T-helper 2 cell treated with Interferon-gamma antibody and Interleukin-4, amounts not matched to agents 5 μg/mL and 100 μg/mL, for 36 hours (primary cell): ENCODE measurements at regions not wholly inside any gene's neighbourhood (a gene's known extent, or its start where the extent isn't known, plus 50 kb on each side); places are given as distances from the start of the nearest gene placed in this dataset.
"Not testable (repeated sequence)": the region's sequence is repeated elsewhere in the genome, so short reads cannot be mapped to it uniquely, and the experiment has no call there.

Experiments
- DNase-seq: peaks from one replicate; pipeline ENCODE4 v3.0.0; 2021; ENCODE audit warnings: low spot score
- H3K27ac Mint-ChIP-seq: one replicate; pipeline ENCODE4 v1.8.0; 2021; ENCODE audit warnings: mild to moderate bottlenecking, mixed read lengths
- H3K27me3 Mint-ChIP-seq: one replicate; pipeline ENCODE4 v1.8.0; 2021; ENCODE audit warnings: low read depth, mixed read lengths
- H3K36me3 Mint-ChIP-seq: one replicate; pipeline ENCODE4 v1.8.0; 2021; ENCODE audit warnings: low read depth, mixed read lengths
- H3K4me1 Mint-ChIP-seq: one replicate; pipeline ENCODE4 v1.8.0; 2021; ENCODE audit warnings: low read depth, mixed read lengths
- H3K4me3 Mint-ChIP-seq: one replicate; pipeline ENCODE4 v1.8.0; 2022; ENCODE audit warnings: mild to moderate bottlenecking, moderate library complexity, mixed read lengths
- H3K9me3 Mint-ChIP-seq: one replicate; pipeline ENCODE4 v1.8.0; 2021; ENCODE audit warnings: mixed read lengths

DNA sequence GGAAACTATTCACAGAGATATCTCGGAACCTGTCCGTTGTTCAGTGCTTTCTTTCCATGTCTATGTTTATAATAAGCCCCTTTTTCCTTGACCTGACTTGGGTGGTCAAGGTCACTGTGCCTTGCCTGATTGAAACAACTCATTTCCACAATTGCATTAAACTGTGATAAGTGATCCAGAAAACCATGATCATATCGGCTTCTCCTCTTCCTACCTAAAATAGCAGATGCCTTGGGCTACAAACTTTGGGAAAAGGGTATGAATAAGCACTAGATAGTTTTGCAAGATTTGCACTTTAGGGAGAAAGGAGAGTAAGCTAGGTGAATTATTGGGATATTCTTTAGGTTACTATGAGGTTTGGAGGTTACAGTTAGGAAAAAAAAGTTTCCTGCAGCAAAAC, 115.2 kb downstream of the KBTBD2 start:
- not testable (repeated sequence) for DNase-seq, H3K4me3 Mint-ChIP-seq, H3K36me3 Mint-ChIP-seq, H3K27ac Mint-ChIP-seq, H3K4me1 Mint-ChIP-seq, H3K9me3 Mint-ChIP-seq
- H3K27me3 Mint-ChIP-seq, result peaks cover 15% of the 10 kb centered on the region

DNA sequence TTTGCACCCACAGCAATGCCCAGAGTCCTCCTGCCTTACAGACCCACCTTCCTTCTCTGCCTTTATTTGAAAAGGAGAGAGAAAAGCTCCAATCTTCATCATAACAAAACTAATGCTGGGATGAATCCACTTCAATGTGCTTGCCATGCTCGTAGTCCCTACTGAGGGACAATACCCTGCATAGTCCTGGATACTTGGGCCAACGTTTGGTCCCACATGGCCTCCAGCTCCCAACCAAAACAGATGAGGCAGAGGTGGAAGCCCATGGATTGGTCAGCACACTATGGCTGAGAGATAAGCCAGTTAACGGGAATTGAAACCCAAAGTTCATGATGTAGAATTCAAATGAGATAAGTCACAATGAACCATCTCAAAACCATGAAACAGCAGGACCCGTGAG, 115.8 kb downstream of the KBTBD2 start:
- not testable (repeated sequence) for H3K27ac Mint-ChIP-seq

DNA sequence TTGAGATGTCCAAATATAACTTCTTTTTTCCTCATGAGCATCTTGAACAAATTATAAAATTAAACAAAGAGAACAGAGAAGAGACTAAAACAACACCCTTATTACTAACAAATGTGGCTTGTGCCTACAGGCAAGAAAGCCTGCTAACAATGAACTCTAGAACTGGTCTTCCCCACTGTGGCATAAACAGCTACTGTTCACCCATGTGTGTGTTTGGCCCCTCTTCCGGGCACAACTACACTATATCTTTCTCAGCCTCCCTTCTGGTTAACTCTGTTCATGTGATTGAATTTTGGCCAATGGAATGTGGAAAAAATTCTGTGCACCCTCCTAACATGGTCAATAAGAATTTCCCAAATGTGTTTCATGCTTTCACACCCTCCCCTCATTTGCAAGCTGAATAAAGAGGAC, 117.0 kb downstream of the KBTBD2 start:
- H3K27me3 Mint-ChIP-seq, result peaks cover 18% of the 10 kb centered on the region
- no peak for DNase-seq
- H3K36me3 Mint-ChIP-seq, result no peaks in the 10 kb centered on the region
- no peak overlapping the region for H3K4me3 Mint-ChIP-seq
- no peaks in the 10 kb centered on the region for H3K9me3 Mint-ChIP-seq
- no peak overlapping the region for H3K27ac Mint-ChIP-seq
- no peaks in the 10 kb centered on the region for H3K4me1 Mint-ChIP-seq

More for the DNA sequence above, 115.8 kb downstream of the KBTBD2 start:
- H3K4me3 Mint-ChIP-seq, H3K9me3 Mint-ChIP-seq, H3K36me3 Mint-ChIP-seq, DNase-seq, H3K4me1 Mint-ChIP-seq: not testable (repeated sequence)
- H3K27me3 Mint-ChIP-seq, result peaks cover 15% of the 10 kb centered on the region

DNA sequence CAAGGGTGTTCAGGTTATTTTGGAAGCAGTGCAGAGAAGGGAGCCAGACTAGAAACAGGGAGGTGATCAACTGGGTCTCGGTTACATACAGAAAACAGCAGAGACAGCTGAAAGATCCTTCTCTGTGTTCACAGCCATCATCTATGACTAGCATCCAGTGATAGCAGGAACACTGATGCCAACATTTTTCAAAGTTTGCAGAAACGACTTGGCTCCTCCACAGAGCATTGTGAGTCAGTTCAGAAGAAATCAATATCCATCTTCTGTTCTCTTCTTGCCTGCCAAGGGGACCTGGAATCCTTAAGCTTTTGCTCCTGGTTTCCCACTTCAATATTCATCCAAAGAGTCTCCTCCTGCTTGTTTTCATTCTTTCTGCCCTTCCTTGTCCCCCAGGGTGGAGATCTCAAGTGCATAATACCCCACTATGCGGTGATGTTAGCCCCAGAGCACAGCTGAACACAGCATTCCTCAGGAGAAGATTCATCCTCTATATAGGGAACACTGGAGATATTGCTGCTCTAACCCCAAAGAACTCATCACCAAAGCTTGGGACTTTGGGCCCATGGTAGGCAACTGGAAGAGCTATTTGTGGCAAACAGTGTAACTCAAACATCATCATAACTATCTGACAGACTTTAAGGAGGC, 122.6 kb downstream of the KBTBD2 start:
- not testable (repeated sequence) for H3K36me3 Mint-ChIP-seq, H3K9me3 Mint-ChIP-seq, H3K4me3 Mint-ChIP-seq, H3K27ac Mint-ChIP-seq, DNase-seq, H3K4me1 Mint-ChIP-seq
- H3K27me3 Mint-ChIP-seq, result peaks cover 45% of the 10 kb centered on the region

DNA sequence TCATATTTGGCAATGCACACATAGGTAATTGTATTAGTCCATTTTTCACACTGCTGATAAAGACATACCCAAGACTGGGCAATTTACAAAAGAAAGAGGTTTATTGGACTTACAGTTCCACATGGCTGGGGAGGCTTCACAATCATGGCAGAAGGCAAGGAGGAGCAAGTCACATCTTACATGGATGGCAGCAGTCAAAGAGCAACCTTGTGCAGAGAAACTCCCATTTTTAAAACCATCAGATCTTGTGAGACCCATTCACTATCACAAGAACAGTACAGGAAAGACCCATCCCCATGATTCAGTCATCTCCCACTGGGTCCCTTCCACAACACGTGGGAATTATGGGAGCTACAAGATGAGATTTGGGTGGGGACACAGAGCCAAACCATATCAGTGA, 123.2 kb downstream of the KBTBD2 start:
- not testable (repeated sequence) for DNase-seq, H3K9me3 Mint-ChIP-seq, H3K36me3 Mint-ChIP-seq, H3K27ac Mint-ChIP-seq, H3K4me3 Mint-ChIP-seq, H3K4me1 Mint-ChIP-seq
- H3K27me3 Mint-ChIP-seq, result peaks cover 48% of the 10 kb centered on the region

DNA sequence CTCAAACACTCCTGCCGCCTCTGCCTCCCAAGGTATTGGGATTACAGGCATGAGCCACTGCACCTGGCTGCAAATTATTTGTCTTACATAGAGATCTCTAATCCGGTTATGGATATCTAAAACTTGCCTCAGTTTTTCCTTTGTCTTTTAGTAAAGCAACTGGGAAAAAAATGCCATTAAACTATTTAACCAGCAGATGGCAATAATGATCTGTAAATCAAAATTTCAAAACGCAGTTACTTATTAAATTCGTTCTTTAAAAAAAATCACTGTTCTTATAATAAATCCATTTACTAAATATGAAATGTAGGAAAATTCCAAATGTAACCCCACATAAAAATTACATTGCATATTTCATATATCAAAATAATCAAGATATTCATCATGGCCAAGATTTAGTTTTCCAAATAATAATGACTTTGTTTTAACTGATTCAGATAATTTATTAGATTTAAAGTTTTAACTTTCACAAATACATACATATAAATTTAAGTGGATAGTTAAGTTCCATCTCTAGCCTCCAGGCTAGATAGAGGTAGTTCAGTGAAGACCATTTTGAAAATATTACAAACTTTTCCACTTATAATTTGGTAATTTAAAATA, 125.8 kb downstream of the KBTBD2 start:
- not testable (repeated sequence) for DNase-seq, H3K27ac Mint-ChIP-seq, H3K9me3 Mint-ChIP-seq, H3K36me3 Mint-ChIP-seq, H3K4me3 Mint-ChIP-seq, H3K4me1 Mint-ChIP-seq
- peaks cover 61% of the 10 kb centered on the region for H3K27me3 Mint-ChIP-seq

DNA sequence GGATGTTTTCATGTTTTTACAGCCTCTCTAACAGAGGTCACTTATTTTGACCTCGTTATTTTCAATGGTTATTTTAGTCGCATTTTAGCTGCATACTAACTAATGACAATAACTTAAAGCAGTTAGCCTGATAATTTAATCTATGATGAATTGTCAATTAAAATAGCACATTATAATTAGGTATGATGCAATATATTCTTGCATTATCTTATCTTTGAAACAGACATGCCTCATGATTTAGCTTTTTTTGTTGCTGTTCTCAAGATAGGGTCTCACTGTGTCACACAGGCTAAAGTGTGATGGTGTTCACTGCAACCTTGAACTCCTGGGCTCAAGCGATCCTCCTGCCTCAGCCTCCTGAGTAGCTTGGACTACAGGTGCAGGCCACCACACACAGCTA, 126.4 kb downstream of the KBTBD2 start:
- DNase-seq, result no peak
- Mint-ChIP-seq H3K9me3 (no peaks in the 10 kb centered on the region), H3K27me3 (peaks cover 65% of the 10 kb centered on the region), H3K27ac (no peak overlapping the region), H3K4me3 (no peak overlapping the region), H3K4me1 (peaks cover 4% of the 10 kb centered on the region), H3K36me3 (no peaks in the 10 kb centered on the region)

DNA sequence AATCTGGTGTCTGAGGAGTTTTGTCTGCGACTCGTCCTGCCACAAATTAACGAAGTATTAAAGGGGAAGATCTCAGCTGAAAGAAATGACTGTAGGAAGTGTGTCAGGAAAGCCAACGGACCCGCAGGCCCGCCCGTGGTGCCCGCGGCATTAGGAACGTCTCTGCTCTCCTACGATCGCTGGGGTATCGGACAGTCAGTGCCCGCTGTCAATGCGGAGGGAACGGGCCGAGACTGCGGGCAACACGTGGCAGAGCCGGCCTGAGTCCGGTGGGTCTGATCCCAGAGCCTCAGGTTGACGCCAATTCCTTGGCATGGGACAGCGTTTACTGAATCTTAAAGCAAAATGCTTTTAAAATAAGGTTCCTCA, 128.7 kb downstream of the KBTBD2 start:
- Mint-ChIP-seq H3K9me3 (no peaks in the 10 kb centered on the region), H3K4me3 (no peak overlapping the region), H3K27ac (no peak overlapping the region), H3K27me3 (peaks cover 62% of the 10 kb centered on the region), H3K36me3 (no peaks in the 10 kb centered on the region), H3K4me1 (peaks cover 4% of the 10 kb centered on the region)
- DNase-seq, result no peak

DNA sequence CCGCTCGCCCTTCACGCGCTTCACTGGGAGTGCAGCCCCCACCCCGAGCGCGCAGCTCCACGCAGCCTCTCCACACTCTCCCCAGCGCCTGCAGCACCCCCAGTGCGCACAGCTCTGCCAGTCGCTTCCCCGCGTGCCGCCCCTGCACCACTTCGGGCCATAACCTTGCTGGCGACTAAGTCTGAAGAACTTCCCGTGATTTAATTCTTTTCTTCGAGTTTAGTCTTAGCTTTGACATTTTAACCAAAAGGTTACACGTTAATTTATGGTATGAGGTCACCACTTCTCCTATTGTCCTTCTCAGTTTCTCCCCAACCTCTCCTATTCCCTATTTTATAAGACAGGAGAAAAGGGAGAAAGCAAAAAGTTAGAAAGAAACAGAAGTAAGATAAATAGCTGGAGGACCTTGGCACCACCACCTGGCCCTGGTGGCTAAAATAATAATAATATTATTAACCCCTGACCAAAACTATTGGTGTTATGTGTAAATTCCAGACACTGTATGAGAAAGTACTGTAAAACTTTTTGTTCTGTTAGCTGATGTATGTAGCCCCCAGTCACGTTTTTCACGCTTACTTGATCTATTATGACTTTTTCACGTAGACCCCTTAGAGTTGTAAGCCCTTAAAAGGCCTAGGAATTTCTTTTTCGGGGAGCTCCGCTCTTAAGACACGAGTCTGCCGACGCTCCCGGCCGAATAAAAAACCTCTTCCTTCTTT, 129.2 kb downstream of the KBTBD2 start:
- H3K36me3 Mint-ChIP-seq, H3K9me3 Mint-ChIP-seq, DNase-seq, H3K4me3 Mint-ChIP-seq, H3K27ac Mint-ChIP-seq, H3K4me1 Mint-ChIP-seq: not testable (repeated sequence)
- H3K27me3 Mint-ChIP-seq, result peaks cover 62% of the 10 kb centered on the region

DNA sequence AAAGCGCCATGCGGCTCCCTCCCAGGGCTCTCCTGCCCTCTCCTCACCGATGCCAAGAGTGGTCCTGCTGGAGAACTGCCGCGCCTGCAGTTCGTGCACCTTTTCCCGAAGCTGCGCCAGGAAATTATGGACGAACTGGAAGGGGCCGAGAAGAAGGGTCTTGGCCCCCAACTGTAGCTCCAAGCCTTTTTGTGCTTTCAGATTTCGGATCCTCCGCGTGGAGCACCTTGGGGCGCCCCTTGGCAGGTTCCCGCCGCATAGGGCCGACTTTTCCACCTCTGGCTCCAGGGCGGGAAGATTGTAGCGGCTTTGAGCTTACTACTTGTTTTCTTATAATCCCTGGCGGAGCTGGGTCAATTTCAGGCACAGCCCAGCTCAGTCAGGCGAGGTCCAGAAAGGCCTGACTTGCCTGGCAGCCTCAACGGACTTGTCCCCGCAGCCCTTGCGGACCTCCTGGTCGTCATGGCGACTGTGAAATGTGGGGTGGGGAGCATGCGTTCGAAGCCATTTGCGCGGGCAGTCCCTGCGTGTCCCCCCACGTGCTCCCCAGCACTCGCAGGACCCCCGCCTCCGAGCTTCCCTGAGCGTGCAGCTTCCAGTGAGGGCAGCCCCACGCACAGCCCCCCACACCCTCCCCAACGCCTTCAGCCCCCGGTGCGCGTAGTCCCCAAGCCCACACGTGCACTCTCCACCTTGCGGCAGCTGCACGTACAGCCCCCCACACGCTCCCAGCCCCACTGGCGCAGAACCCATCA, 129.9 kb downstream of the KBTBD2 start:
- DNase-seq, result no peak
- H3K36me3 Mint-ChIP-seq, result no peaks in the 10 kb centered on the region
- H3K27me3 Mint-ChIP-seq, result peaks cover 58% of the 10 kb centered on the region
- no peak overlapping the region for H3K27ac Mint-ChIP-seq
- no peaks in the 10 kb centered on the region for H3K9me3 Mint-ChIP-seq
- H3K4me3 Mint-ChIP-seq, result no peak overlapping the region
- peaks cover 4% of the 10 kb centered on the region for H3K4me1 Mint-ChIP-seq

DNA sequence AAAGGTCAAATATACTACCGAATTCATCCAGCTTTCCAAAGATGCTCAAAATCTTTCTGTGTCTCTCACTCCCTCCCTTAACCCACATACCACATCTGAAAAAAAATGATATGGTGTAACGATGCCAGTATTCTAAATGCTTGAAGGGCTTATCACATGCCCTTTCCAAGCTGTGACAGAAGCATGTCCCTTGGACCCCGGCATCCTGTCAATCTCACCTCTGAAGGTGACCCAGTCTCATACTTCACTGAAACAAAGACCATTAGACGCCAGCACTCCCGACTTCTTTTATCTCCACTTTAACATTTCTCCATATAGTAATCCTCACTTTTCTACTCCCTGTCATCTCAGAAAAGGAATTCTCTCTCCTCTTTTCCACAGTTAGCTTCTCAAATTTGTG, 130.8 kb downstream of the KBTBD2 start:
- DNase-seq, H3K4me1 Mint-ChIP-seq, H3K9me3 Mint-ChIP-seq, H3K36me3 Mint-ChIP-seq, H3K27ac Mint-ChIP-seq, H3K4me3 Mint-ChIP-seq: not testable (repeated sequence)
- H3K27me3 Mint-ChIP-seq, result peaks cover 57% of the 10 kb centered on the region

DNA sequence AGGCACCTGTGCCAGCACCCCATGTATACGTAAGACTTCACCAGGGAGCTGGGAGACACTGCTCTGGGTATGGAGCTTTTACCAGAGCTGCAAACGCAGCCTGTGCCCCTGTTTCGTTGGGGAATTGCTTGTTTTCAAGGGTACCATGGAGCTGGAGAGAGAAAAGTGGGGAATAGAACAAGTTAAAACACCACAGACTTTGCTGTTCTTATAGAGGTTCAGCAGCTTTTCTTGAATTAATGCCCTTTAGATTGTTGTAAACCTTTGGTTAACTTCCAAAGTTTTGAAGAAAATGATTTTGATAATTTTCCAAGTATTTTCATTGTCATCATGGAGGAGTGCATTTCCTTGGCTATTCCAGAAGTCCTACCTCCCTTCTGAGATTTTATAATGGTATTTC, 131.7 kb downstream of the KBTBD2 start:
- not testable (repeated sequence) for H3K4me3 Mint-ChIP-seq, H3K4me1 Mint-ChIP-seq, H3K9me3 Mint-ChIP-seq, DNase-seq, H3K27ac Mint-ChIP-seq, H3K36me3 Mint-ChIP-seq
- H3K27me3 Mint-ChIP-seq, result peaks cover 55% of the 10 kb centered on the region

DNA sequence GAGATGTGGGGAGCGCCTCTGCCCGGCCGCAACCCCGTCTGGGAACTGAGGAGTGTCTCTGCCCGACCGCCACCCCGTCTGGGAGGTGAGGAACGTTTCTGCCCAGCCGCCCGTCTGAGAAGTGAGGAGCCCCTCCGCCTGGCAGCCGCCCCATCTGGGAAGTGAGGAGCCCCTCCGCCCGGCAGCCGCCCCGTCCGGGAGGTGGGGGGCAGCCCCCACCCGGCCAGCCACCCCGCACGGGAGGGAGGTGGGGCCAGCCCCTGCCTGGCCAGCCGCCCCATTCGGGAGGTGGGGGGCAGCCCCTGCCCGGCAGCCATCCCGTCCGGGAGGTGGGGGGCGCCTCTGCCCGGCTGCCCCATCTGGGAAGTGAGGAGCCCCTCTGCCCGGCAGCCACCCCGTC, 137.7 kb downstream of the KBTBD2 start:
- not testable (repeated sequence) for H3K4me3 Mint-ChIP-seq, H3K4me1 Mint-ChIP-seq

DNA sequence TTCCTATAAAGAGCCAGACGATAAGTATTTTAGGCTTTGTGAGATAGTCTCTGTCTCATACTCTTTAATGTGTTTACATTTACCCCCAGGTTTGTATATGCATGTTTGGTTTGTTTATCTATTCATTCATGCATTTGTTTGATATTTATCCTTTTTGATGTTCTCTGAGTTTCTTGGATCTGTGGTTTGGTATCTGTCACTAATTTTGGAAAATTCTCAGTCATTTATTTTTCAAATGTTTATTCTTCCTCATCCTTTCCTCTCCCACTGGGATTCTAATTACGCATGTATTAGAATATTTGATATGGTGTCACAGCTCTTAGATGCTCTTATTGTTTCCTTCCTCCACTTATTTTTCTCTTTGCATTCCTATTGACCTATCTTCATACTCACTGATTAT, 143.2 kb downstream of the KBTBD2 start:
- DNase-seq, H3K4me3 Mint-ChIP-seq, H3K4me1 Mint-ChIP-seq, H3K9me3 Mint-ChIP-seq, H3K27ac Mint-ChIP-seq, H3K36me3 Mint-ChIP-seq: not testable (repeated sequence)
- peaks cover 19% of the 10 kb centered on the region for H3K27me3 Mint-ChIP-seq

More for the DNA sequence above, 137.7 kb downstream of the KBTBD2 start:
- not testable (repeated sequence) for H3K27ac Mint-ChIP-seq, H3K27me3 Mint-ChIP-seq, H3K9me3 Mint-ChIP-seq, H3K36me3 Mint-ChIP-seq, DNase-seq
